HepG2 (cell line): ENCODE measurements at regions not wholly inside any gene's neighbourhood (a gene's known extent, or its start where the extent isn't known, plus 50 kb on each side); places are given as distances from the start of the nearest gene placed in this dataset.

Source experiments
- ADNP ChIP-seq: sonication (generic); formaldehyde crosslinking; IDR thresholded peaks from 2 replicates; pipeline ENCODE4 v1.4.0; 2020; ENCODE audit warnings: missing genetic modification reagents
- FOXM1 ChIP-seq: sonication (generic); formaldehyde crosslinking; IDR thresholded peaks from 2 replicates; pipeline ENCODE4 v1.5.0; 2020; ENCODE audit warnings: missing genetic modification reagents
- JUNB ChIP-seq: sonication (generic); formaldehyde crosslinking; IDR thresholded peaks from 2 replicates; pipeline ENCODE4 v1.8.0; 2022; ENCODE audit warnings: missing genetic modification reagents, mild to moderate bottlenecking, borderline replicate concordance
- MTA3 ChIP-seq: sonication (generic); formaldehyde crosslinking; IDR thresholded peaks from 2 replicates; pipeline ENCODE4 v1.4.0; 2020; ENCODE audit warnings: missing genetic modification reagents
- STAT6 ChIP-seq: sonication (generic); formaldehyde crosslinking; IDR thresholded peaks from 2 replicates; pipeline ENCODE4 v1.4.0; 2020; ENCODE audit warnings: missing genetic modification reagents, mild to moderate bottlenecking, borderline replicate concordance
- USF2 ChIP-seq, 2 experiments: sonication (generic) in 1 of 2; formaldehyde crosslinking in 1 of 2; IDR thresholded peaks; 2 replicates each; pipeline versions ENCODE4 v1.5.1 to v1.6.1; 2011 to 2020; ENCODE audit warnings: borderline replicate concordance in 1 of 2, low read depth in 1 of 2, low read length in 1 of 2, mild to moderate bottlenecking in 1 of 2, missing genetic modification reagents in 1 of 2, moderate library complexity in 1 of 2
- TF ChIP-seq, protein P1 (sequence below): sonication (generic); formaldehyde crosslinking; IDR thresholded peaks from 2 replicates; pipeline ENCODE4 v1.4.0; 2020; ENCODE audit warnings: missing genetic modification reagents
- TF ChIP-seq, protein P2 (sequence below): sonication (generic); formaldehyde crosslinking; IDR thresholded peaks from 2 replicates; pipeline ENCODE4 v1.5.0; 2020; ENCODE audit warnings: mild to moderate bottlenecking, missing genetic modification reagents, moderate library complexity

- no peak for TF ChIP-seq MTA3 (CRISPR knock-in tag)
- no peak for TF ChIP-seq JUNB
- no peak for TF ChIP-seq USF2 (IDR thresholded peaks at IDR 0.05; ENCODE audit: low read depth, low read length)
- no peak for TF ChIP-seq USF2 (CRISPR knock-in tag; IDR thresholded peaks at IDR 0.05; ENCODE audit: borderline replicate concordance)
- TF ChIP-seq, protein P1, sequence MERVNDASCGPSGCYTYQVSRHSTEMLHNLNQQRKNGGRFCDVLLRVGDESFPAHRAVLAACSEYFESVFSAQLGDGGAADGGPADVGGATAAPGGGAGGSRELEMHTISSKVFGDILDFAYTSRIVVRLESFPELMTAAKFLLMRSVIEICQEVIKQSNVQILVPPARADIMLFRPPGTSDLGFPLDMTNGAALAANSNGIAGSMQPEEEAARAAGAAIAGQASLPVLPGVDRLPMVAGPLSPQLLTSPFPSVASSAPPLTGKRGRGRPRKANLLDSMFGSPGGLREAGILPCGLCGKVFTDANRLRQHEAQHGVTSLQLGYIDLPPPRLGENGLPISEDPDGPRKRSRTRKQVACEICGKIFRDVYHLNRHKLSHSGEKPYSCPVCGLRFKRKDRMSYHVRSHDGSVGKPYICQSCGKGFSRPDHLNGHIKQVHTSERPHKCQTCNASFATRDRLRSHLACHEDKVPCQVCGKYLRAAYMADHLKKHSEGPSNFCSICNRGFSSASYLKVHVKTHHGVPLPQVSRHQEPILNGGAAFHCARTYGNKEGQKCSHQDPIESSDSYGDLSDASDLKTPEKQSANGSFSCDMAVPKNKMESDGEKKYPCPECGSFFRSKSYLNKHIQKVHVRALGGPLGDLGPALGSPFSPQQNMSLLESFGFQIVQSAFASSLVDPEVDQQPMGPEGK: no peak
- TF ChIP-seq FOXM1: no peak
- no peak for TF ChIP-seq STAT6 (CRISPR knock-in tag)
- no peak for TF ChIP-seq ADNP
- TF ChIP-seq, protein P2, sequence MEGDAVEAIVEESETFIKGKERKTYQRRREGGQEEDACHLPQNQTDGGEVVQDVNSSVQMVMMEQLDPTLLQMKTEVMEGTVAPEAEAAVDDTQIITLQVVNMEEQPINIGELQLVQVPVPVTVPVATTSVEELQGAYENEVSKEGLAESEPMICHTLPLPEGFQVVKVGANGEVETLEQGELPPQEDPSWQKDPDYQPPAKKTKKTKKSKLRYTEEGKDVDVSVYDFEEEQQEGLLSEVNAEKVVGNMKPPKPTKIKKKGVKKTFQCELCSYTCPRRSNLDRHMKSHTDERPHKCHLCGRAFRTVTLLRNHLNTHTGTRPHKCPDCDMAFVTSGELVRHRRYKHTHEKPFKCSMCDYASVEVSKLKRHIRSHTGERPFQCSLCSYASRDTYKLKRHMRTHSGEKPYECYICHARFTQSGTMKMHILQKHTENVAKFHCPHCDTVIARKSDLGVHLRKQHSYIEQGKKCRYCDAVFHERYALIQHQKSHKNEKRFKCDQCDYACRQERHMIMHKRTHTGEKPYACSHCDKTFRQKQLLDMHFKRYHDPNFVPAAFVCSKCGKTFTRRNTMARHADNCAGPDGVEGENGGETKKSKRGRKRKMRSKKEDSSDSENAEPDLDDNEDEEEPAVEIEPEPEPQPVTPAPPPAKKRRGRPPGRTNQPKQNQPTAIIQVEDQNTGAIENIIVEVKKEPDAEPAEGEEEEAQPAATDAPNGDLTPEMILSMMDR: no peak
These were observed 202.6 kb downstream of the C7orf25 start for GRCh38 chr7:42709284-42709683.
